H9 (cell line): ENCODE measurements at regions not wholly inside any gene's neighbourhood (a gene's known extent, or its start where the extent isn't known, plus 50 kb on each side); places are given as distances from the start of the nearest gene placed in this dataset.

ENCODE experiments used
- DNase-seq: peaks from one replicate; pipeline ENCODE4 v3.0.0-alpha.2; 2017
- H2AFZ ChIP-seq: one replicate; pipeline ENCODE4 v1.6.1; 2013; ENCODE audit warnings: mild to moderate bottlenecking, low read length, control low read depth, moderate library complexity
- H2AK5ac ChIP-seq: 2 replicates; pipeline ENCODE4 v1.6.1; 2013; ENCODE audit warnings: low read length, control low read depth, mixed read lengths; ENCODE audit not compliant: insufficient read length
- H2BK120ac ChIP-seq: one replicate; pipeline ENCODE4 v1.6.1; 2013; ENCODE audit warnings: low read depth, mild to moderate bottlenecking, low read length, control low read depth, inconsistent platforms; ENCODE audit not compliant: poor library complexity, severe bottlenecking
- H2BK12ac ChIP-seq: 2 replicates; pipeline ENCODE4 v1.6.1; 2013; ENCODE audit warnings: low read length, control low read depth, mixed read lengths, low read depth; ENCODE audit not compliant: insufficient read length
- H2BK15ac ChIP-seq: 2 replicates; pipeline ENCODE4 v1.6.1; 2013; ENCODE audit warnings: low read depth, low read length, control low read depth
- H2BK20ac ChIP-seq: one replicate; pipeline ENCODE4 v1.6.1; 2013; ENCODE audit warnings: low read depth, mild to moderate bottlenecking, low read length, control low read depth, inconsistent platforms; ENCODE audit not compliant: poor library complexity, severe bottlenecking
- H2BK5ac ChIP-seq: 2 replicates; pipeline ENCODE4 v1.6.1; 2013; ENCODE audit warnings: low read length, control low read depth, mixed read lengths; ENCODE audit not compliant: insufficient read length
- H3K14ac ChIP-seq: 2 replicates; pipeline ENCODE4 v1.6.1; 2013; ENCODE audit warnings: low read length, control low read depth; ENCODE audit not compliant: insufficient read depth
- H3K18ac ChIP-seq: 2 replicates; pipeline ENCODE4 v1.6.1; 2013; ENCODE audit warnings: low read depth, mild to moderate bottlenecking, mixed read lengths, low read length, control low read depth; ENCODE audit not compliant: insufficient read length
- H3K23ac ChIP-seq: 2 replicates; pipeline ENCODE4 v1.6.1; 2013; ENCODE audit warnings: low read length, control low read depth, mixed read lengths, low read depth; ENCODE audit not compliant: insufficient read length
- H3K23me2 ChIP-seq: 2 replicates; pipeline ENCODE4 v1.6.1; 2013; ENCODE audit warnings: low read depth, mild to moderate bottlenecking, mixed read lengths, low read length, control low read depth; ENCODE audit not compliant: insufficient read length, poor library complexity, severe bottlenecking
- H3K27ac ChIP-seq: 2 replicates; pipeline ENCODE4 v1.5.1; 2013; ENCODE audit warnings: low read length, control low read depth, mixed read lengths, low read depth; ENCODE audit not compliant: insufficient read length
- H3K27me3 ChIP-seq: 2 replicates; pipeline ENCODE4 v1.6.1; 2013; ENCODE audit warnings: low read length, control low read depth, inconsistent platforms; ENCODE audit not compliant: insufficient read depth
- H3K4ac ChIP-seq: 2 replicates; pipeline ENCODE4 v1.6.1; 2013; ENCODE audit warnings: low read depth, mild to moderate bottlenecking, control low read depth, inconsistent platforms, low read length, moderate library complexity
- H3K4me1 ChIP-seq: 2 replicates; pipeline ENCODE4 v1.6.1; 2013; ENCODE audit warnings: low read length, control low read depth, inconsistent platforms; ENCODE audit not compliant: insufficient read depth
- H3K4me2 ChIP-seq: 2 replicates; pipeline ENCODE4 v1.6.1; 2013; ENCODE audit warnings: low read length, control low read depth, mixed read lengths; ENCODE audit not compliant: insufficient read length, insufficient read depth
- H3K56ac ChIP-seq: 2 replicates; pipeline ENCODE4 v1.6.1; 2013; ENCODE audit warnings: low read depth, mild to moderate bottlenecking, mixed read lengths, low read length, control low read depth; ENCODE audit not compliant: insufficient read length
- H3K79me1 ChIP-seq: 2 replicates; pipeline ENCODE4 v1.6.1; 2013; ENCODE audit warnings: low read depth, mild to moderate bottlenecking, moderate library complexity, low read length, control low read depth, inconsistent platforms; ENCODE audit not compliant: insufficient read depth, poor library complexity, severe bottlenecking
- H3K79me2 ChIP-seq: 2 replicates; pipeline ENCODE4 v1.6.1; 2013; ENCODE audit warnings: low read length, control low read depth, inconsistent platforms; ENCODE audit not compliant: insufficient read depth
- H3K9ac ChIP-seq: 2 replicates; pipeline ENCODE4 v1.6.1; 2013; ENCODE audit warnings: low read length, control low read depth, mixed read lengths; ENCODE audit not compliant: insufficient read length; ENCODE audit errors: extremely low read depth
- H3K9me3 ChIP-seq: one replicate; pipeline ENCODE4 v1.6.1; 2013; ENCODE audit warnings: low read depth, low read length, inconsistent platforms; ENCODE audit not compliant: control insufficient read depth
- H3T11ph ChIP-seq: one replicate; pipeline ENCODE4 v1.6.1; 2013; ENCODE audit warnings: mild to moderate bottlenecking, low read length, control low read depth, inconsistent platforms
- H4K20me1 ChIP-seq: one replicate; pipeline ENCODE4 v1.6.1; 2013; ENCODE audit not compliant: control insufficient read depth, insufficient read length, insufficient read depth
- H4K5ac ChIP-seq: 2 replicates; pipeline ENCODE4 v1.6.1; 2013; ENCODE audit warnings: low read depth, mild to moderate bottlenecking, mixed read lengths, low read length, control low read depth; ENCODE audit not compliant: insufficient read length
- H4K8ac ChIP-seq: replicated peaks from 2 replicates; pipeline ENCODE4 v1.6.1; 2013; ENCODE audit warnings: low read length, control low read depth, mixed read lengths, low read depth; ENCODE audit not compliant: insufficient read length
- H4K91ac ChIP-seq: 2 replicates; pipeline ENCODE4 v1.6.1; 2013; ENCODE audit warnings: low read depth, mild to moderate bottlenecking, moderate library complexity, mixed read lengths, low read length, control low read depth; ENCODE audit not compliant: insufficient read length
- H3K27ac Mint-ChIP-seq, 3 experiments: 2 replicates in 2 of 3; 3 replicates in 1 of 3; pipeline ENCODE4 v1.8.0; 2020 to 2021; ENCODE audit warnings: mixed read lengths in 3 of 3, mild to moderate bottlenecking in 1 of 3, moderate library complexity in 1 of 3
- H3K27me3 Mint-ChIP-seq: 2 replicates; pipeline ENCODE4 v1.8.0; 2021; ENCODE audit warnings: low read depth, mild to moderate bottlenecking, moderate library complexity, mixed read lengths
- H3K36me3 Mint-ChIP-seq, 3 experiments: 2 replicates in 2 of 3; 3 replicates in 1 of 3; pipeline ENCODE4 v1.8.0; 2020 to 2021; ENCODE audit warnings: low read depth in 3 of 3, mixed read lengths in 3 of 3; ENCODE audit not compliant: insufficient read depth in 1 of 3
- H3K4me1 Mint-ChIP-seq, 2 experiments: 2 replicates each; pipeline ENCODE4 v1.8.0; 2020; ENCODE audit warnings: mixed read lengths in 2 of 2
- H3K4me3 Mint-ChIP-seq, 2 experiments: 2 replicates in 1 of 2; 3 replicates in 1 of 2; pipeline ENCODE4 v1.8.0; 2020 to 2021; ENCODE audit warnings: mild to moderate bottlenecking in 2 of 2, mixed read lengths in 2 of 2, moderate library complexity in 1 of 2
- H3K9me3 Mint-ChIP-seq, 2 experiments: 2 replicates in 1 of 2; 3 replicates in 1 of 2; pipeline ENCODE4 v1.8.0; 2020; ENCODE audit warnings: mild to moderate bottlenecking in 2 of 2, mixed read lengths in 2 of 2, moderate library complexity in 1 of 2
- CTCF ChIP-seq: fragments of 200-600 bp; sonication (generic); conservative IDR thresholded peaks from 3 replicates; pipeline ENCODE4 v1.8.0; 2021; ENCODE audit warnings: antibody characterized with exemption, mild to moderate bottlenecking
- WGBS: extraction: QIAGEN DNeasy Blood & Tissue Kit; methylation state at CpG from one replicate; pipeline ENCODE4 v1.1.7; 2013; ENCODE audit warnings: missing lambda C conversion rate, low lambda C conversion rate, mixed read lengths; ENCODE audit not compliant: insufficient read length; ENCODE audit errors: extremely low coverage; 5-methylcytosine and 5-hydroxymethylcytosine counted together

DNA sequence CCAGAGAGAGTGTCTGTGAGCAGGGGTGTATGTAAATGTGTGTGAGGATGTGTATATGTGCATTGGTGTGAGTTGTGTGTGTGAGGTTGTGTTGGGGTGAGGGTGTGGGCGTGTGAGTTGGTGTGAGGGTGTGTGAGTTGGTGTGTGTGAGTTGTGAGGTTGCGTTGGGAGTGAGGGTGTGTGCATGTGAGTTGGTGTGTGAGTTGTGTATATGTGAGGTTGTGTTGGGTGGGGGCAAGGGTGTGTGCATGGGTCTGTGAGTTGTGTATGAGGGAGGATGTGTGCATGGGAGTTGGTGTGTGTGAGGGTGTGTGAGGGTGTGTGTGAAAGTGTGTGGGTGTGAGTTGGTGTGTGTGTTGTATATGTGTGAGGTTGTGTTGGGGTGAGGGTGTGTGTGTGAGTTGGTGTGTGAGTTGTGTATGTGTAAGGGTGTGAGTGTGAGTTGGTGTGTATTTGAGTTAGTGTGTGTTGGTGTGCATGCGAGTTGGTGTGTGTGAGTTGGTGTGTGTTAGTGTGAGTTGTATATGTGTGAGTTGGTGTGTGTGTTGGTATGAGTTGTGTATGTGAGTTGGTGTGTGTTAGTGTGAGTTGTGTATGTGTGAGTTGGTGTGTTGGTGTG, 161.6 kb upstream of the IER5L start:
- H3K4me3 Mint-ChIP-seq, result no peak overlapping the region
- no peak overlapping the region for H4K91ac ChIP-seq
- no peak overlapping the region for H3K4me2 ChIP-seq
- H3K23me2 ChIP-seq, result no peaks in the 10 kb centered on the region
- no peaks in the 10 kb centered on the region for H3K79me2 ChIP-seq
- H3K18ac ChIP-seq, result no peak overlapping the region
- no peaks in the 10 kb centered on the region for H3K79me1 ChIP-seq
- H3K4me1 ChIP-seq, result peaks cover 7% of the 10 kb centered on the region; the same call in 1 of the 2 replicates
- H3K4ac ChIP-seq, result no peak overlapping the region
- no peaks in the 10 kb centered on the region; the same call in 1 of the 2 replicates for H3K27me3 Mint-ChIP-seq
- no peak overlapping the region for H2BK15ac ChIP-seq
- peaks cover 18 to 20% of the 10 kb centered on the region in 2 experiments for H3K4me1 Mint-ChIP-seq
- H3K9me3 ChIP-seq, result no peaks in the 10 kb centered on the region
- H4K8ac ChIP-seq, result peak overlapping the region; percentile 13
- 100% methylated on average over 3 of the region's 3 CpGs for WGBS
- H2AFZ ChIP-seq, result no peak overlapping the region
- H2BK12ac ChIP-seq, result no peak overlapping the region
- TF ChIP-seq CTCF, result no peak
- H3K9ac ChIP-seq, result no peak overlapping the region
- no peaks in the 10 kb centered on the region; a peak in 1 of 5 replicates for H3K9me3 Mint-ChIP-seq
- no peak overlapping the region for H3K27ac Mint-ChIP-seq
- no peak overlapping the region for H2AK5ac ChIP-seq
- H3K14ac ChIP-seq, result no peak overlapping the region
- peaks cover 0 to 5% (median 0%) of the 10 kb centered on the region in 3 experiments; a peak in 1 of 7 replicates for H3K36me3 Mint-ChIP-seq
- H3T11ph ChIP-seq, result no peak overlapping the region
- no peak overlapping the region for H2BK120ac ChIP-seq
- no peaks in the 10 kb centered on the region for H3K27me3 ChIP-seq
- no peak overlapping the region for H2BK20ac ChIP-seq
- H4K5ac ChIP-seq, result no peak overlapping the region
- H3K27ac ChIP-seq, result no peak overlapping the region
- no peak overlapping the region for H2BK5ac ChIP-seq
- no peak overlapping the region for H3K23ac ChIP-seq
- H4K20me1 ChIP-seq, result no peaks in the 10 kb centered on the region
- no peak overlapping the region for H3K56ac ChIP-seq
- DNase-seq, result no peak
